ENCODE measurements at regions not wholly inside any gene's neighbourhood (a gene's known extent, or its start where the extent isn't known, plus 50 kb on each side); places are given as distances from the start of the nearest gene placed in this dataset.
"Not testable (repeated sequence)": the region's sequence is repeated elsewhere in the genome, so short reads cannot be mapped to it uniquely, and the experiment has no call there.

DNA sequence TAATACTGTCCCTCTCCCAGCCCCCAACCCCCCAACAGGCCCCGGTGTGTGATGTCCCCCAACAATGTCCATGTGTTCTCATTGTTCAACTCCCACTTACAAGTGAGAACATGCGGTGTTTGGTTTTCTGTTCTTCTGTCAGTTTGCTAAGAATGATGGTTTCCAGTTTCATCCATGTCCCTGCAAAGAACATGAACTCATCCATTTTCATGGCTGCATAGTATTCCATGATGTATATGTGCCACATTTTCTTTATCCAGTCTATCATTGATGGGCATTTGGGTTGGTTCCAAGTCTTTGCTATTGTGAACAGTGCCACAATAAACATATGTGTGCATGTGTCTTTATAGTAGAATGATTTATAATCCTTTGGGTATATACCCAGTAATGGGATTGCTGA is 232.2 kb downstream of the PARM1 start:
- TF ChIP-seq POLR2A (IDR thresholded peaks at IDR 0.05): not testable (repeated sequence)
- TF ChIP-seq, protein P1, sequence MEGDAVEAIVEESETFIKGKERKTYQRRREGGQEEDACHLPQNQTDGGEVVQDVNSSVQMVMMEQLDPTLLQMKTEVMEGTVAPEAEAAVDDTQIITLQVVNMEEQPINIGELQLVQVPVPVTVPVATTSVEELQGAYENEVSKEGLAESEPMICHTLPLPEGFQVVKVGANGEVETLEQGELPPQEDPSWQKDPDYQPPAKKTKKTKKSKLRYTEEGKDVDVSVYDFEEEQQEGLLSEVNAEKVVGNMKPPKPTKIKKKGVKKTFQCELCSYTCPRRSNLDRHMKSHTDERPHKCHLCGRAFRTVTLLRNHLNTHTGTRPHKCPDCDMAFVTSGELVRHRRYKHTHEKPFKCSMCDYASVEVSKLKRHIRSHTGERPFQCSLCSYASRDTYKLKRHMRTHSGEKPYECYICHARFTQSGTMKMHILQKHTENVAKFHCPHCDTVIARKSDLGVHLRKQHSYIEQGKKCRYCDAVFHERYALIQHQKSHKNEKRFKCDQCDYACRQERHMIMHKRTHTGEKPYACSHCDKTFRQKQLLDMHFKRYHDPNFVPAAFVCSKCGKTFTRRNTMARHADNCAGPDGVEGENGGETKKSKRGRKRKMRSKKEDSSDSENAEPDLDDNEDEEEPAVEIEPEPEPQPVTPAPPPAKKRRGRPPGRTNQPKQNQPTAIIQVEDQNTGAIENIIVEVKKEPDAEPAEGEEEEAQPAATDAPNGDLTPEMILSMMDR (IDR thresholded peaks at IDR 0.05): not testable (repeated sequence)

All from lower leg skin (tissue), 3 donors.